Suprapubic skin (tissue), 4 donors: ENCODE measurements at regions not wholly inside any gene's neighbourhood (a gene's known extent, or its start where the extent isn't known, plus 50 kb on each side); places are given as distances from the start of the nearest gene placed in this dataset.

Source experiments
- DNase-seq, 2 donors: peaks; one replicate each; pipeline ENCODE4 v3.0.0-alpha.2; 2019; ENCODE audit warnings: low spot score in 2 of 2
- H3K27ac ChIP-seq: fragments of 200-600 bp; sonication (generic); one replicate; pipeline ENCODE4 v1.5.1; 2019
- H3K27me3 ChIP-seq: fragments of 200-600 bp; sonication (generic); one replicate; pipeline ENCODE4 v1.5.1; 2019
- H3K36me3 ChIP-seq: fragments of 200-600 bp; sonication (generic); one replicate; pipeline ENCODE4 v1.5.1; 2019
- H3K4me1 ChIP-seq: fragments of 200-600 bp; sonication (generic); one replicate; pipeline ENCODE4 v1.5.1; 2019
- H3K4me3 ChIP-seq: fragments of 200-600 bp; sonication (generic); one replicate; pipeline ENCODE4 v1.5.1; 2019; ENCODE audit warnings: mild to moderate bottlenecking
- H3K9me3 ChIP-seq: fragments of 200-600 bp; sonication (generic); one replicate; pipeline ENCODE4 v1.5.1; 2019
- EP300 ChIP-seq: sonication (generic); formaldehyde crosslinking; IDR thresholded peaks from one replicate; pipeline ENCODE4 v1.6.1; 2017; ENCODE audit warnings: antibody characterized with exemption
- POLR2A ChIP-seq, 2 donors: fragments of 450-650 bp; IDR thresholded peaks; one replicate each; pipeline ENCODE4 v1.6.1; 2017; ENCODE audit warnings: antibody characterized with exemption in 2 of 2, mild to moderate bottlenecking in 2 of 2, moderate library complexity in 2 of 2
- POLR2AphosphoS5 ChIP-seq, 3 donors: sonication (generic); formaldehyde crosslinking; IDR thresholded peaks; one replicate each; pipeline ENCODE4 v1.6.1; 2017; ENCODE audit warnings: antibody characterized with exemption in 3 of 3
- WGBS: methylation state at CpG from one replicate; pipeline ENCODE4 v1.1.5; 2018; 5-methylcytosine and 5-hydroxymethylcytosine counted together
- TF ChIP-seq, protein P1 (sequence below), 2 donors: fragments of 200-600 bp in 1 of 2; fragments of 450-650 bp in 1 of 2; sonication (generic) in 1 of 2; IDR thresholded peaks; one replicate each; pipeline ENCODE4 v1.5.1; 2016 to 2019; ENCODE audit warnings: antibody characterized with exemption in 2 of 2, mild to moderate bottlenecking in 1 of 2, moderate library complexity in 1 of 2

- 53% methylated on average over 3 of the region's 3 CpGs for WGBS
- no peaks in the 10 kb centered on the region for H3K36me3 ChIP-seq
- H3K9me3 ChIP-seq = no peaks in the 10 kb centered on the region
- no peaks in the 10 kb centered on the region for H3K27me3 ChIP-seq
- no peak overlapping the region for H3K4me3 ChIP-seq
- H3K4me1 ChIP-seq = no peaks in the 10 kb centered on the region
- no peak for TF ChIP-seq EP300
- no peak for DNase-seq
- H3K27ac ChIP-seq = no peak overlapping the region
Measured at GRCh38 chr5:9894571-9895301, 264.6 kb upstream of the TAS2R1 start.

DNA sequence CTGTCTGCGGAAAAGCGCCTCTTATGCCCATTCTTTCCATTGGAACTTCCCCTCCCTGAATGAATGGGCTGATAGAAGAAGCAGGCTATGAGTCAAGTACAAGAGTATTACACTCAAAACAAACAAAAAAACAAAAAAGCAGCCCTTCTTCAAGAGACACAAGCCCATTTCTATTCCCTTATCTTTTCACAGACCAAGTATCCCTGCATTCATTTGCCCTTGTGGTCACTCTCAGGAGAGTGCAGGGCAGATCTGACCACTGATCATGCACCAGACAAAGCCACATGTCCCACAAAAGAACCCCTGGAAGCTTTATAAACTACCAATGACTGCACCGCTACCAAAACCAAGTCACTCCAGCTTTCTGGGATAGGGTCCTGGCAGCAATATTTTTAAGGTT is 262.5 kb upstream of the TAS2R1 start:
- DNase-seq = no peak
- TF ChIP-seq, protein P1, sequence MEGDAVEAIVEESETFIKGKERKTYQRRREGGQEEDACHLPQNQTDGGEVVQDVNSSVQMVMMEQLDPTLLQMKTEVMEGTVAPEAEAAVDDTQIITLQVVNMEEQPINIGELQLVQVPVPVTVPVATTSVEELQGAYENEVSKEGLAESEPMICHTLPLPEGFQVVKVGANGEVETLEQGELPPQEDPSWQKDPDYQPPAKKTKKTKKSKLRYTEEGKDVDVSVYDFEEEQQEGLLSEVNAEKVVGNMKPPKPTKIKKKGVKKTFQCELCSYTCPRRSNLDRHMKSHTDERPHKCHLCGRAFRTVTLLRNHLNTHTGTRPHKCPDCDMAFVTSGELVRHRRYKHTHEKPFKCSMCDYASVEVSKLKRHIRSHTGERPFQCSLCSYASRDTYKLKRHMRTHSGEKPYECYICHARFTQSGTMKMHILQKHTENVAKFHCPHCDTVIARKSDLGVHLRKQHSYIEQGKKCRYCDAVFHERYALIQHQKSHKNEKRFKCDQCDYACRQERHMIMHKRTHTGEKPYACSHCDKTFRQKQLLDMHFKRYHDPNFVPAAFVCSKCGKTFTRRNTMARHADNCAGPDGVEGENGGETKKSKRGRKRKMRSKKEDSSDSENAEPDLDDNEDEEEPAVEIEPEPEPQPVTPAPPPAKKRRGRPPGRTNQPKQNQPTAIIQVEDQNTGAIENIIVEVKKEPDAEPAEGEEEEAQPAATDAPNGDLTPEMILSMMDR (IDR thresholded peaks at IDR 0.05) = no peak
- TF ChIP-seq POLR2AphosphoS5 (IDR thresholded peaks at IDR 0.05) (no peak), POLR2A (IDR thresholded peaks at IDR 0.05) (no peak), EP300 (no peak)
- Histone ChIP-seq H3K4me3 (no peak overlapping the region), H3K27ac (no peak overlapping the region), H3K9me3 (no peaks in the 10 kb centered on the region), H3K36me3 (no peaks in the 10 kb centered on the region), H3K4me1 (no peaks in the 10 kb centered on the region), H3K27me3 (no peaks in the 10 kb centered on the region)
- 91% methylated on average over 3 of the region's 3 CpGs for WGBS

DNA sequence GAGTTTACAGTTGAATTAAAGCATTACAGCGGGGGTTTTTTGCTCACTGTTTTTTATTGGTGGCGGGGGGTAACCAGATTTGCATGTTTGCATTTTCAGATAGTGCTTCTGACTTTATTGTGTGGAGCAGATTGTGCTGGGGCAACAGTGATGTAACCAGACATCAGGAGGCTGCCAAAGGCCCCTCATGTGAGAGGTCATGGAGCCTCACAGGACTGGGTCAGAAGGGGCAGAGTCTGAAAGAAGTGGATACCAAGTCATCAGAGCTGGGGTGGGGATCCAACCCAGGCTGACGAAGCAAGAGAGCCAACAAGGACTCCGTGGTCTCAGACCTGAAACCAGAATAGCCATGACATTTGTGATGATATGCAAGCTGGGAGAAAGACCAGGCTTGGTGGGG is 259.4 kb upstream of the TAS2R1 start:
- WGBS = 79% methylated on average over 4 of the region's 4 CpGs

DNA sequence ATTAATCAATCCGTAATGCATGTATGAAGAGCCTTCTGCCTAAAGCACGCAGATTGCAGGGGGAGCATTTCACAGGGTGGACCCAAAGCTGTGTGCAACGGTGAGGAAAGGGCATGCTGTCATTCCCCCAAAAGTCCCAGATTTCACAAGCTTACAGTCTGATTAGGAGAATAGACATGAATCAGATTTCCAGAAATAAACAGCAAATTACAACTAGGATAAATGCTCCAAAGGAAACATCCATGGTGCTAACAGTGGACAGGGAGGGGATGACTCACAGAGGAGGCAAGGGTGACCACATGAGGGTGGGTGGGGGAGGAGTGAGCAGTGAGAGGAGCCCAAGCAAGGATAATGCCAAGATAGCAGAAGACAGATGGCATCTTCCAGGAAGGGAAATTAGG is 258.4 kb upstream of the TAS2R1 start:
- 78% methylated on average over 3 of the region's 3 CpGs for WGBS
- no peaks in the 10 kb centered on the region for H3K9me3 ChIP-seq
- no peak overlapping the region for H3K27ac ChIP-seq
- H3K4me1 ChIP-seq = no peaks in the 10 kb centered on the region
- no peaks in the 10 kb centered on the region for H3K27me3 ChIP-seq
- no peak for TF ChIP-seq POLR2A (IDR thresholded peaks at IDR 0.05)
- TF ChIP-seq POLR2AphosphoS5 (IDR thresholded peaks at IDR 0.05) = no peak
- TF ChIP-seq, protein P1 (IDR thresholded peaks at IDR 0.05) = no peak
- no peak for TF ChIP-seq EP300
- no peak for DNase-seq
- no peaks in the 10 kb centered on the region for H3K36me3 ChIP-seq
- no peak overlapping the region for H3K4me3 ChIP-seq

More for the DNA sequence above, 259.4 kb upstream of the TAS2R1 start:
- no peaks in the 10 kb centered on the region for H3K4me1 ChIP-seq
- DNase-seq = no peak
- no peaks in the 10 kb centered on the region for H3K9me3 ChIP-seq
- H3K27me3 ChIP-seq = no peaks in the 10 kb centered on the region
- no peak overlapping the region for H3K4me3 ChIP-seq
- TF ChIP-seq EP300 (no peak), POLR2AphosphoS5 (IDR thresholded peaks at IDR 0.05) (no peak), POLR2A (IDR thresholded peaks at IDR 0.05) (no peak)
- TF ChIP-seq, protein P1 (IDR thresholded peaks at IDR 0.05) = no peak
- H3K36me3 ChIP-seq = no peaks in the 10 kb centered on the region
- H3K27ac ChIP-seq = no peak overlapping the region

DNA sequence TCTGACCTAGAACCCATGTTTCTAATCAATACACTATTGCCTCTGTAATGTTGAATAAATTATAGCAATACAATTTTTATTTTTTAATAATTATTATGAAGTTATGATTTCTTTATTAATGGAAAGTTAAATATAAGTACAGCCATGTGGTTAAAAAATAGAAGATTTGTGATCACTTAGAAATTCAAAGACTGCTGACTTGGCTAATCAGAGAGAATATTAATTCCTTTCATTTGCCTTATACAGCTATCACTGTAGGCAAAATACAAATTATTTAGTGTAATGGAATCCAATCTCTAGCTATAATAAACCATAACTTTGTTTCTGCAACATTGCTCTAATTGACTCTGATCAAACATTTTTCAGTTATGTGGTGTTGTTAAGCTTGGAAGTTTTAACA is 255.0 kb upstream of the TAS2R1 start:
- TF ChIP-seq POLR2AphosphoS5 (IDR thresholded peaks at IDR 0.05) (no peak), POLR2A (IDR thresholded peaks at IDR 0.05) (no peak), EP300 (no peak)
- TF ChIP-seq, protein P1 (IDR thresholded peaks at IDR 0.05) = no peak
- H3K9me3 ChIP-seq = peaks cover 9% of the 10 kb centered on the region

GRCh38 chr5:9878206-9878605 is 248.1 kb upstream of the TAS2R1 start:
- H3K36me3 ChIP-seq = no peaks in the 10 kb centered on the region
- no peak overlapping the region for H3K27ac ChIP-seq
- TF ChIP-seq POLR2AphosphoS5 (IDR thresholded peaks at IDR 0.05) (no peak), POLR2A (IDR thresholded peaks at IDR 0.05) (no peak), EP300 (no peak)
- TF ChIP-seq, protein P1 (IDR thresholded peaks at IDR 0.05) = no peak
- no peaks in the 10 kb centered on the region for H3K4me1 ChIP-seq
- peaks cover 9% of the 10 kb centered on the region for H3K9me3 ChIP-seq
- H3K27me3 ChIP-seq = no peaks in the 10 kb centered on the region
- DNase-seq = no peak
- no peak overlapping the region for H3K4me3 ChIP-seq
- WGBS = 72% methylated on average over 5 of the region's 5 CpGs

More for the DNA sequence above, 255.0 kb upstream of the TAS2R1 start:
- Histone ChIP-seq H3K36me3 (no peaks in the 10 kb centered on the region), H3K27me3 (no peaks in the 10 kb centered on the region), H3K4me1 (no peaks in the 10 kb centered on the region), H3K27ac (no peak overlapping the region), H3K4me3 (no peak overlapping the region)
- DNase-seq = no peak
